Peyer's patch (tissue), 4 donors: ENCODE measurements at regions not wholly inside any gene's neighbourhood (a gene's known extent, or its start where the extent isn't known, plus 50 kb on each side); places are given as distances from the start of the nearest gene placed in this dataset.

Experiments used
- CTCF ChIP-seq, 6 experiments: fragments of 450-650 bp in 4 of 6; fragments of 200-600 bp in 2 of 6; sonication (generic) in 1 of 6; IDR thresholded peaks; one replicate each; pipeline ENCODE4 v1.5.1; 2017 to 2019; ENCODE audit warnings: antibody characterized with exemption in 6 of 6, mild to moderate bottlenecking in 3 of 6, moderate library complexity in 1 of 6
- POLR2A ChIP-seq, 2 donors: fragments of 450-650 bp; IDR thresholded peaks; one replicate each; pipeline ENCODE4 v1.5.1; 2017; ENCODE audit warnings: antibody characterized with exemption in 2 of 2, mild to moderate bottlenecking in 2 of 2, moderate library complexity in 2 of 2

- TF ChIP-seq CTCF (IDR thresholded peaks at IDR 0.05) (no peak), POLR2A (IDR thresholded peaks at IDR 0.05) (no peak)
Observed at GRCh38 chr3:147737376-147737775, 328.2 kb downstream of the ZIC1 start.
